Hepatocyte (in vitro differentiated cells): ENCODE measurements at regions not wholly inside any gene's neighbourhood (a gene's known extent, or its start where the extent isn't known, plus 50 kb on each side); places are given as distances from the start of the nearest gene placed in this dataset.

ENCODE experiments used
- CTCF ChIP-seq: fragments of 200-600 bp; sonication (generic); IDR thresholded peaks from 2 replicates; pipeline ENCODE4 v1.5.1; 2016; ENCODE audit warnings: antibody characterized with exemption, mild to moderate bottlenecking; ENCODE audit not compliant: poor library complexity
- EZH2 ChIP-seq: fragments of 200-600 bp; sonication (generic); IDR thresholded peaks from 2 replicates; pipeline ENCODE4 v1.6.1; 2016; ENCODE audit warnings: antibody characterized with exemption, mild to moderate bottlenecking, borderline replicate concordance
- EZH2phosphoT487 ChIP-seq: fragments of 200-600 bp; sonication (generic); IDR thresholded peaks from one replicate; pipeline ENCODE4 v1.6.1; 2018; ENCODE audit warnings: antibody characterized with exemption, mild to moderate bottlenecking, low read depth, moderate library complexity; ENCODE audit not compliant: unreplicated experiment, severe bottlenecking

DNA sequence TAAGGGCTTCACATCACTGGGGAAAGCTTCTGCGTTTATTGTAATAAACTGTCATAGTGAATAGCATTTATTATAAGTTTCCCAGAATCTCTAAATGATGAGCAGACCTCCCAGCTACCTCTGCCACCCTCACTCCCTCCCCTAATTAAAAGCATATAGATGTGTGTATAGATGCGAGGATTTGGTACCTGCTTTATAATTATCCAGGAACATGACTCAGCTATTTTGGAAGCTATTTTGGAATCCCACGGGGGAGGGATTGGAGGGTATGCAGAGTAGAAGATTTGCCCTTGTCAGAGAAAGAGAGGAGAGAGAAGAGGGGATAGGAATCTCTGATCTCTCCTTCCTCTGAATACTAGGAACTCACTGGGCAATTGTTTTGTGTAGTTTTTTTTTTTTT is 455.3 kb downstream of the ADRA2A start:
- TF ChIP-seq CTCF (no peak), EZH2 (no peak), EZH2phosphoT487 (no peak)
